HL-60 (cell line): ENCODE measurements at regions not wholly inside any gene's neighbourhood (a gene's known extent, or its start where the extent isn't known, plus 50 kb on each side); places are given as distances from the start of the nearest gene placed in this dataset.

ENCODE experiments used
- DNase-seq, 2 experiments: peaks; one replicate each; pipeline ENCODE4 v3.0.0-alpha.2; 2010 to 2020; ENCODE audit warnings: low read depth in 1 of 2, low spot score in 1 of 2
- H3K27ac ChIP-seq: fragments of 250-450 bp; sonication (Bioruptor Pico); replicated peaks from 2 replicates; pipeline ENCODE4 v1.5.1; 2020; ENCODE audit warnings: mild to moderate bottlenecking, moderate library complexity
- H3K27me3 ChIP-seq: fragments of 250-450 bp; sonication (Bioruptor Pico); 2 replicates; pipeline ENCODE4 v1.5.1; 2021; ENCODE audit warnings: mild to moderate bottlenecking, moderate library complexity; ENCODE audit not compliant: insufficient read depth, poor library complexity, severe bottlenecking
- H3K4me3 ChIP-seq: replicated peaks from 2 replicates; pipeline ENCODE4 v1.5.1; 2011; ENCODE audit warnings: mild to moderate bottlenecking, control low read depth, low read length; ENCODE audit not compliant: insufficient read depth
- GABPA ChIP-seq: IDR thresholded peaks from 2 replicates; pipeline ENCODE4 v1.6.1; 2012; ENCODE audit warnings: low read depth
- POLR2AphosphoS5 ChIP-seq: IDR thresholded peaks from 2 replicates; pipeline ENCODE4 v1.6.1; 2012; ENCODE audit warnings: low read depth
- SPI1 ChIP-seq: IDR thresholded peaks from 2 replicates; pipeline ENCODE4 v1.6.1; 2012; ENCODE audit warnings: low read depth, mild to moderate bottlenecking, borderline replicate concordance
- TF ChIP-seq, protein P1 (sequence below): IDR thresholded peaks from one replicate; pipeline ENCODE4 v1.5.1; 2011; ENCODE audit warnings: low read length, control low read depth, inconsistent platforms; ENCODE audit not compliant: insufficient read depth
- TF ChIP-seq, protein P2 (sequence below): IDR thresholded peaks from 2 replicates; pipeline ENCODE4 v1.6.1; 2012; ENCODE audit warnings: low read depth; ENCODE audit not compliant: insufficient replicate concordance

DNA sequence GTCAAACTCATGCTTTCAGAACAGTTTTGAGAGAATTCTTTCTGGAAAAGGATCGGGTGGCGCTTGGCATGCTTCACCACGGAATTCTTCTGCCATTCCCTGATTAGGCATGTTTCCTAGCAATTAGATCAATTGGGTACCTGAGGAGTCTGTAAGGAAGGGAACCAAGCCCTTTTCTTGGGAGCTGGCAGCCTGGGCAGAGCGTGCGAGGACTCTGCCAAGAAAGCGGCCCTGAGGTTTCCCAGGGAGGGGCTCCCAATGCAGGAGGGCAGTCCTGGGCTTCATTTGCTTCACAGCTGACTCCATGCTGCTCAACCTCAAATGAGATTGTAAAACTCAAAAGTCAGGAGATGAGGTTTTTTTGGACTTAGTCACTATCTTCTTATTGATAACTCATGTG, 60.3 kb downstream of the MYCN start:
- no peak overlapping the region for H3K4me3 ChIP-seq
- DNase-seq, result no peak
- TF ChIP-seq, protein P1, sequence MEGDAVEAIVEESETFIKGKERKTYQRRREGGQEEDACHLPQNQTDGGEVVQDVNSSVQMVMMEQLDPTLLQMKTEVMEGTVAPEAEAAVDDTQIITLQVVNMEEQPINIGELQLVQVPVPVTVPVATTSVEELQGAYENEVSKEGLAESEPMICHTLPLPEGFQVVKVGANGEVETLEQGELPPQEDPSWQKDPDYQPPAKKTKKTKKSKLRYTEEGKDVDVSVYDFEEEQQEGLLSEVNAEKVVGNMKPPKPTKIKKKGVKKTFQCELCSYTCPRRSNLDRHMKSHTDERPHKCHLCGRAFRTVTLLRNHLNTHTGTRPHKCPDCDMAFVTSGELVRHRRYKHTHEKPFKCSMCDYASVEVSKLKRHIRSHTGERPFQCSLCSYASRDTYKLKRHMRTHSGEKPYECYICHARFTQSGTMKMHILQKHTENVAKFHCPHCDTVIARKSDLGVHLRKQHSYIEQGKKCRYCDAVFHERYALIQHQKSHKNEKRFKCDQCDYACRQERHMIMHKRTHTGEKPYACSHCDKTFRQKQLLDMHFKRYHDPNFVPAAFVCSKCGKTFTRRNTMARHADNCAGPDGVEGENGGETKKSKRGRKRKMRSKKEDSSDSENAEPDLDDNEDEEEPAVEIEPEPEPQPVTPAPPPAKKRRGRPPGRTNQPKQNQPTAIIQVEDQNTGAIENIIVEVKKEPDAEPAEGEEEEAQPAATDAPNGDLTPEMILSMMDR, result no peak
- TF ChIP-seq POLR2AphosphoS5 (no peak), SPI1 (no peak), GABPA (no peak)
- TF ChIP-seq, protein P2, sequence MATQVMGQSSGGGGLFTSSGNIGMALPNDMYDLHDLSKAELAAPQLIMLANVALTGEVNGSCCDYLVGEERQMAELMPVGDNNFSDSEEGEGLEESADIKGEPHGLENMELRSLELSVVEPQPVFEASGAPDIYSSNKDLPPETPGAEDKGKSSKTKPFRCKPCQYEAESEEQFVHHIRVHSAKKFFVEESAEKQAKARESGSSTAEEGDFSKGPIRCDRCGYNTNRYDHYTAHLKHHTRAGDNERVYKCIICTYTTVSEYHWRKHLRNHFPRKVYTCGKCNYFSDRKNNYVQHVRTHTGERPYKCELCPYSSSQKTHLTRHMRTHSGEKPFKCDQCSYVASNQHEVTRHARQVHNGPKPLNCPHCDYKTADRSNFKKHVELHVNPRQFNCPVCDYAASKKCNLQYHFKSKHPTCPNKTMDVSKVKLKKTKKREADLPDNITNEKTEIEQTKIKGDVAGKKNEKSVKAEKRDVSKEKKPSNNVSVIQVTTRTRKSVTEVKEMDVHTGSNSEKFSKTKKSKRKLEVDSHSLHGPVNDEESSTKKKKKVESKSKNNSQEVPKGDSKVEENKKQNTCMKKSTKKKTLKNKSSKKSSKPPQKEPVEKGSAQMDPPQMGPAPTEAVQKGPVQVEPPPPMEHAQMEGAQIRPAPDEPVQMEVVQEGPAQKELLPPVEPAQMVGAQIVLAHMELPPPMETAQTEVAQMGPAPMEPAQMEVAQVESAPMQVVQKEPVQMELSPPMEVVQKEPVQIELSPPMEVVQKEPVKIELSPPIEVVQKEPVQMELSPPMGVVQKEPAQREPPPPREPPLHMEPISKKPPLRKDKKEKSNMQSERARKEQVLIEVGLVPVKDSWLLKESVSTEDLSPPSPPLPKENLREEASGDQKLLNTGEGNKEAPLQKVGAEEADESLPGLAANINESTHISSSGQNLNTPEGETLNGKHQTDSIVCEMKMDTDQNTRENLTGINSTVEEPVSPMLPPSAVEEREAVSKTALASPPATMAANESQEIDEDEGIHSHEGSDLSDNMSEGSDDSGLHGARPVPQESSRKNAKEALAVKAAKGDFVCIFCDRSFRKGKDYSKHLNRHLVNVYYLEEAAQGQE, result no peak
- no peak overlapping the region for H3K27ac ChIP-seq
- H3K27me3 ChIP-seq, result no peaks in the 10 kb centered on the region

DNA sequence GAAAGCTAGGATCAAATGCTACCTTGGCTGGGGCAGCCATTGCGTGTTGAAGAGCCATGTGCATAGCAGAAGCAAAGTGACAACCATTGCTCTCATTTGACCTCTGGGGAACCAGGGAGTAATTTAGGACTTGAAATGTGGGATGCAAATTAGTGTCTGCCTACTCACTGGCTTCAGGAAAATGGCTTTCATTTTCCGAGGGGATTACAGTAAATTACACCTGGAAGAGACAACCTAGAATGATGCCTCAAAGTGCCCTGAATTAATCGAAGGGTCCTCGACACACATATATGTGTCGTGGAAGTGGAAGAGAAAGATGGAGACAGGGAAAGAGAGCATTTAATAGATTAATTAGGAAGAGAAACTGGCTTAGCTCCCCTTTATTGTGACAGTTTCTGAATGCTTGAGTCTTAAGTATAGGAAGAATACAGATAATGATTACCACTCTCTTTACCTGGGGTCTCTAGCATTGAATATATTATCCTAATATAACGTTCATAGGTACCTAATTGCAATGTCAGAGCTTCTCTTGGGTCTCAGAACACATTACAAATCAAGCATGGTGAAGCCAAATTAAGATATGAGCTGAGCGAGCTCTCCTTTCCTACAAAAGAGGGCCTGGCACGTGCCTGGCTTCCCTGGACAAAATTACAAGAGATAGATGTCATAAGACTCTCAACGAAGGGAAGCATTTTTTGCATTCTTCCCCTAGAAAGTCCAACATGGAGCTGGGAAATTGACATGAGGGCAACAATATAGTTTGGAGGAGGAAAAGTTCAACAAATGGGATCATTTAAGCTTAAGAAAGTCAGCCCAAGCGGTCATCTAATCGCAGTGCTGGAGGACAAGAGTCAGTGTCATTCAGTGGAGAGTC, 59.5 kb downstream of the MYCN start:
- DNase-seq, result no peak
- Histone ChIP-seq H3K27me3 (no peaks in the 10 kb centered on the region), H3K27ac (no peak overlapping the region), H3K4me3 (no peak overlapping the region)
- TF ChIP-seq, protein P2, result no peak
- TF ChIP-seq SPI1 (no peak), POLR2AphosphoS5 (no peak), GABPA (no peak)
- TF ChIP-seq, protein P1, result no peak

DNA sequence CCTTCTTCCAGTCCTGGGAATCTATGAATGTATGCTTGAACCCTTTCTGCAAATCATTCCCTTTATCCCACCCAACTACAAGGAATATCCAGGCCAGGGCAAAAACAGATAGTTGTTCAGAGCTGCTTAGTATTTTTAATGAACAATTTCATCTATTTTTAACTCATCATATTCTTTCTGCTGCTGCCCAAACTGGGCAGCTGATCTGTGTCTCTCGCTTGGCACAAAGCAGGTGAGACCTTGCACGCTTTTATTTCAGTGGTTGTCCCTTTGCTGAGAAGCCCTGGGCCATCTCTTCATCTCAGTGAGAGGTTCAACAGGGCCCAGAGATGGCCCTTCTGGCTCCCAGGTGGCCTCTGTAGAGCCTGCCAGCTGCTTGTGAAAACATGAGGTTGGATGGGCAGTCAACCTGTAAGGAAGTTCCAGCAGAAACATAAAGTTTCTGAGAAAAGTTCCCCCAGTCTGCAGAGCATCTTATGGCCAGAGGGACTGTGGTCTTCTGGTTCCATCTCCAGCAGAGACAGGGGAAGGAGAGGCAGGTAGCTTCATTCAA, 57.5 kb downstream of the MYCN start:
- DNase-seq, result no peak
- no peaks in the 10 kb centered on the region for H3K27me3 ChIP-seq
- H3K4me3 ChIP-seq, result no peak overlapping the region
- no peak overlapping the region for H3K27ac ChIP-seq
- TF ChIP-seq POLR2AphosphoS5, result no peak

DNA sequence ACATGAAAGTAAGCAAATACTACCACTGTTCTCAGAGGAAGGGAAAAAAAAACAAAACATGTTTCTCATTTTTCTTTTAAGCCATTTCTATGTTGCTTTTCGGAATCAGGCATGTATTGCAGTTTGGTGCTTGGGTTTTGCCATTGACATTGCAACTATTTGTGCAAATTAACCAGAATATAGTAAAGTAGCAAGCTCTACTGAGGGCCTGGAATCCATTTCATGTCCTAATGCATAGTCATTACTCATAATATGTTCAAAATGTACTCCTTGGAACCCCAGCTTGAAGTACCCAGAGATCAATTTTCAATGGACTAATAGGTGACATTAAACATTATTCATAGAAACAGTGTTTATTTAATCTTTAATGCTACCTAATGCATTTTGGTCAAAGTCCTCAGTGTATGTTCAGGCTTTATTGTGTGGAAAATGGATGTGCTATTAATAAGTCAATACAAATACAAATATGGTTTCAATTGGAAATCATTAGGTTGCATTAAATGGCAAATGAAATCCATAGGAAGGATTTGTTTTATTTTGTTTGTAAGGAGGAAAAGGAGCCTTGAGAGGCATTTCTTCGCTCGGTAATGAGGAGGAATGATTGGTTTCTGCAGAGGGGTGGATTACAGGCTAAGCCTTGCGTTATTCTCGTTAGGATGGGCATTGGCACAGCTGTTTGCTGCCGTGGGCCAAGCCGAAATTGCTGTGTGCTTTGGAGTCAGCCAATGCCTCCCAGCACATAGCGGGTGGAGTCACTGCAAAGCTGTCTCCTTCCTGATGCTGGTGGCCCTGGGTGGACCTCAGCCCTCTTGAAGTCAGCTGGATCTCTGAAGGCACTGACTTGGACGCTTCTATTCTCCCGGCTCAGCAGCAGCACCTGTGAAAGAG, 56.4 kb downstream of the MYCN start:
- H3K27me3 ChIP-seq, result no peaks in the 10 kb centered on the region
- TF ChIP-seq GABPA (no peak), SPI1 (no peak), POLR2AphosphoS5 (no peak)
- TF ChIP-seq, protein P1, result no peak
- TF ChIP-seq, protein P2, result no peak
- H3K27ac ChIP-seq, result no peak overlapping the region
- no peak overlapping the region for H3K4me3 ChIP-seq
- no peak for DNase-seq
